Stimulated activated CD8-positive, alpha-beta memory T cell treated with anti-CD3 and anti-CD28 coated beads, Interleukin-2, amount 100 ng/mL, for 1 hour (primary cell): ENCODE measurements at regions not wholly inside any gene's neighbourhood (a gene's known extent, or its start where the extent isn't known, plus 50 kb on each side); places are given as distances from the start of the nearest gene placed in this dataset.
"Not testable (repeated sequence)": the region's sequence is repeated elsewhere in the genome, so short reads cannot be mapped to it uniquely, and the experiment has no call there.

Experiments
- DNase-seq, 2 donors: peaks; one replicate each; pipeline ENCODE4 v3.0.0-alpha.2; 2020; ENCODE audit warnings: low read depth in 2 of 2

- DNase-seq = no peak
These were observed 175.5 kb downstream of the AKAIN1 start for GRCh38 chr18:5021558-5021957.

DNA sequence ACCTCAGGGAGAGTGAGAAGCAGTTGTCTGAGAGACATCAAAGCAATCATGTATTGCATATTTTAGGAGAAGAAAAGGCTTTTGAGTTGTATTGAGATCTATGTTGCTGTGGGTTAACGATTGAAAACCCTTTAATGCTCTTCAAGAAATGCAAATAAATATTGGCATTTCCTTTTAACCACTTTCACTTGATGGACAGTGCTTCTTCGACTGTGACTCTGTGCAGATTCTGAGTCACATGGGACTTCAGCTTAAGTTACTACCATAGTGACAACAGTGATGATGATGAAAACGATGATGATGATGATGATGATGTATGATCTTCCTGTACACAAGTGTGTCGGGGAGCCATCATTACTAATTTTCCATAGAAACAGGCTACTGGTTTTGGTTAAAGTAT, 181.8 kb downstream of the AKAIN1 start:
- DNase-seq = no peak

DNA sequence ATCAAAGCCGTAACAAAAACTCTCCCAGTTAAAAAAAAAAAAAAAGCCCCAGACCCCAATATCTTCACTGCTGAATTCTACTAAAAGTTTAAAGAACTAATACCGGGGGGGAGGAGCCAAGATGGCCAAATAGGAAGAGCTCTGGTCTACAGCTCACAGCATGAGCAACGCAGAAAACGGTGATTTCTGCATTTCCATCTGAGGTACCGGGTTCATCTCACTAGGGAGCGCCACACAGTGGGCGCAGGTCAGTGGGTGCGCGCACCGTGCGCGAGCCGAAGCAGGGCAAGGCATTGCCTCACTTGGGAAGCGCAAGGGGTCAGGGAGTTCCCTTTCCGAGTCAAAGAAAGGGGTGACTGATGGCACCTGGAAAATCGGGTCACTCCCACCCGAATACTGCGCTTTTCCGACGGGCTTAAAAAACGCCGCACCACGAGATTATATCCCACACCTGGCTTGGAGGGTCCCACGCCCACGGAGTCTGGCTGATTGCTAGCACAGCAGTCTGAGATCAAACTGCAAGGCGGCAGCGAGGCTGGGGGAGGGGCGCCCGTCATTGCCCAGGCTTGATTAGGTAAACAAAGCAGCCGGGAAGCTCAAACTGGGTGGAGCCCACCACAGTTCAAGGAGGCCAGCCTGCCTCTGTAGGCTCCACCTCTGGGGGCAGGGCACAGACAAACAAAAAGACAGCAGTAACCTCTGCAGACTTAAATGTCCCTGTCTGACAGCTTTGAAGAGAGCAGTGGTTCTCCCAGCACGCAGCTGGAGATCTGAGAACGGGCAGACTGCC, 192.8 kb downstream of the AKAIN1 start:
- DNase-seq = not testable (repeated sequence)

DNA sequence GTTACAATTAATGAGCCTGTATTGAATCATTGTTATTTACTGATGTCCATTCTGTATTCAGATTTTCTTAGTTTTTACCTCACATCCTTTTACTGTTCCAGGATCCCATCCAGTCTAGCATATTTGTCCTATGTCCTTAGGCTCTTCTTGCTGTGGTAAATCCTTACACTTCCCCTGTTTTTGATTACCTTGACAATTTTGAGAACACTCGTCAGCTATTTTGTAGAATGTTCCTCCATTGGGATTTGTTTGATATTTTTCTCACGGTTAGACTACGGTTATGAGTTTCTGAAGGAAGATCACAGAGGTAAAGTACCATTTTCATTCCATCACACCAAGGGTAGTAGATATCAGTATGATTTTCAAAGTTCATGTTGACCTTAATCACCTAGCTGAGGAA, 202.3 kb downstream of the AKAIN1 start:
- no peak for DNase-seq

- DNase-seq = no peak
These were observed 209.3 kb downstream of the AKAIN1 start for GRCh38 chr18:4987452-4988405.

DNA sequence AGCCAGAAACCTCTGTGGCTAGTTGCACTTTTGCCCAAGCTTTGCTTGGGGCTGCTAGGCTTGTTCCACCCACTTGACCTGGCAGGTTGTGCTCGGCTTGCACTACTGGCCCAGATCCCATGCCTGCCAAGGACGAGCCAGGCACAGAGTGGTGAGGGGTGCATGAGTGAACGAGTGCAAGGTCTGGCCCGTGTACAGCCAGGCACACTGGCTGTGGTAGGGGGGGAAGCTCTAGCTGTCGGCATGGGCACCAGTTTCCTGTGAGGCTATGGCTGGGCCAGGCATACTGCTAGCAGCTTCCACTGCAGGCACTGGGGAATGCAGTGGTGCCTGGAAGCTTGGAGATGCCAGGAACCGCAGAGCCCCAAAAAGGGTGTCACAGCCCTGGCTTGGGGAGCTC, 210.4 kb downstream of the AKAIN1 start:
- no peak for DNase-seq

DNA sequence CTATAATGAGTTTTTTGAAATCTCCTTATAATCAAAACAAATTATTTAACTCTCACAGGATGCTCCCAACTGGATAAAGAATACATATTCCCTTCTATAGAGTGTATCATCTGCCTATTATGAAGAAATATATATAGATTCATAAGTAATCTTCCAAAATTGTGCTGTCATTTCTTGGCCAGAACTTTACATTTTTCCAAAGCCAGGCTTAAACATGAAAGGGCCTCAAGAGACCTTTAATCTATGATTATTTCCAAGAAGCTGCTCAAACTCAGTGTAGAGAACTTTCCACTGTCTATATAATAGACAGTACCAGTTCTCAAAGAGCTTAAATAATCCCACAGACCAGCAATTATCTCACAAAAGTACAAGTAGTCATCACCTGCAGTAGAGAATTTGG, 211.0 kb downstream of the AKAIN1 start:
- DNase-seq = no peak

GRCh38 chr18:4961121-4961909, 235.7 kb downstream of the AKAIN1 start:
- DNase-seq = no peak

GRCh38 chr18:4960578-4960977, 236.5 kb downstream of the AKAIN1 start:
- no peak for DNase-seq

- no peak for DNase-seq
These were observed 265.8 kb downstream of the AKAIN1 start for GRCh38 chr18:4931209-4931608.

GRCh38 chr18:4921548-4921947, 275.5 kb downstream of the AKAIN1 start:
- DNase-seq = no peak

- DNase-seq = not testable (repeated sequence)
These were observed 279.5 kb downstream of the AKAIN1 start for GRCh38 chr18:4917509-4917908.

DNA sequence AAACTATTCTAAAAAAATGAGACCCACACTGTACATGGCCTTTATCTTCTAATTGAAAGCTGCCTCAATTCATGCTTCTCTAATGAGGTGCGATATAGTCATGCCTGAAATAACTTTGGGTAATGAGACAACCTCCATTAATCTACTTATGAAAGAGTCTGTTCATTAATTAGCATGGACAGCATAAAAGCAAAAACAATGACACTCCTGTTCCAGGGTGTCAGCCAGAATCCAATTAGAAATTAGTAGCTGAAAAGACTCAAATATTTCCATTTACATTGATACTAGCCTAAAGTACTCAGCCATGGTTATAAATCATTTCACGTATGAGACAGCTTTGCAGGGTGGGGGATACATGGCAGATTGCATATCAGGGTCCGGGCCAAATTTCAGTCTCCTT, 288.7 kb downstream of the AKAIN1 start:
- DNase-seq = no peak

GRCh38 chr18:4906856-4907255, 290.2 kb downstream of the AKAIN1 start:
- DNase-seq = no peak

- no peak for DNase-seq
These were observed 308.6 kb downstream of the AKAIN1 start for GRCh38 chr18:4888251-4889040.

DNA sequence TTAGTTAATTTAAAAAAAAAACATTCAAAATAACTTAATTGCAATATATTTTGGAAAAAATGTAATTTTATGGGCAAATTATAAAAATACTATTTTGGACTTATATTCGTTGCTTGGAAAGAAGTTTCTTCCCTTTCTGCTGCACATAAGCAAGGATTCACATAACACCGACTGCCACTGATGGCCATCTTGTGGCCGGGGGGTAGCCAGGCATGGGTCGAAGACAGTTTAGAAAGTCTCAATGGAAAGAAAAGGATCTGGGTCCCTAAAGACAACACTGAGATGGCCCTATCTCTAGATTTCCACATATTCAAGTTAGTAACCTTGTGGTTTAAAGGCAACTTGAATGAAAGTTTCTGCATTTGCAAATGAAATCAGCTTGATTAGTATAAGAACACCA, 318.6 kb downstream of the AKAIN1 start:
- DNase-seq = no peak

GRCh38 chr18:4871197-4871596, 325.9 kb downstream of the AKAIN1 start:
- no peak for DNase-seq

DNA sequence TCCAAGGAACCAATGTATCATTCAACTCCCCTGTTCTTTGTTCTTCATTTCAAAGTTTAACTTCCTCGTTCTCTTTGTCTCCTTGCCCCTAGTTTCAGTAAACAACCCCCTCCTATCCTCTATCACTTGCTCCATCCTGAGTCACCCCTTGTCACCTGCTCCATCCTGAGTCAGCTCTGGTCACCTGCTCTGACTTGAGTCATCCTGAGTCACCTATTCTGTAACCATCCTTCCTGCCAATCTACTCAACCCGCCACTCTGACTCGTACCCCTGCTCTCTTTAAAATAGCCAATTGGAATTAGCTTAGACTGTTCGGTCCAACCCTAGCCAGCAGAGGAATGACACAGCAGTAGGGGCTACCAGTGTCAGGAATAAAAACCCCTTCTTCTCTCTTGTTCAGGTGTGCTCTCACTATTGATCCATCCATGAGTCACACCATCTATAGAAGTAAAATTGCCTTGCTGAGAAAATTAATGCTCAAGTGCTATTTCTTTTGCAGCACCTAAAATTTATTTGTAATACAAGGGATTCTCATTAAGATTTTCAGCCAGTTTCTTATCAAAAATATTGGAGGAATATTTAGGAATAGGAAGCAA, 326.8 kb downstream of the AKAIN1 start:
- DNase-seq = no peak

- no peak for DNase-seq
These were observed 327.9 kb downstream of the AKAIN1 start for GRCh38 chr18:4869155-4869554.

DNA sequence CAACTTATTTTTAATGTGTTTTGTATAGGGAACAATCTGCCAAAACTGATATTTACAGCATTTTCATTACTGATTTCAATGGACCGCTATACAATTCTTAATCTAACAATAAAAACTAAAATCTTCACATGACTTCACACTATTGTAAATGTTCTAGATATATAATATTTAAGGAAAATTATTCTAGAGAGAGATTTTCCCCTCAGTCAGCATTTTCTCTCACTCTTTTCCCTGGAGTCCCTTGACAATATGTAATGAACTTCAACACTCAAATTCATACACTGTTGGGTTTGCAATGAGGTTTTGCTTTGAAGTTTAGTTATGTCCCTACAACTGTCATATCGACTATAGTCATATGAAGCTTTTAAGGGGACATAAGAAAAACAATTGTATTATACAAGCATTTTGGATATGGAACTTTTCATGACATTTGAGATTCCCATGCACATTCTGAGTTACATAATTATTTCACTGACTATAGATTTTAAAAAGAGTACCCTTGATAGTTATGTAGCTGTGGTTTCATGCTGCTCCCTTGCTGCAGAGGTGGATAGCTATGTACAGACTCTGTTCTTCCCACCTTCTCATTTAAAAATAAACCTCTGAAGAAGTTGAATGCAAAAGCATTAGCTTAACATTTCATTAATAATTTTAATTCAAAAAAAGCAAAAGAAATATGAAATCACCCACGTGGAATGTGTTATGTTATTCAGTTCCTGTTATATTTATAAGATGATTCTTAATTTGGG, 338.5 kb downstream of the AKAIN1 start:
- no peak for DNase-seq
